ENCODE measurements at regions not wholly inside any gene's neighbourhood (a gene's known extent, or its start where the extent isn't known, plus 50 kb on each side); places are given as distances from the start of the nearest gene placed in this dataset.
"Not testable (repeated sequence)": the region's sequence is repeated elsewhere in the genome, so short reads cannot be mapped to it uniquely, and the experiment has no call there.

DNA sequence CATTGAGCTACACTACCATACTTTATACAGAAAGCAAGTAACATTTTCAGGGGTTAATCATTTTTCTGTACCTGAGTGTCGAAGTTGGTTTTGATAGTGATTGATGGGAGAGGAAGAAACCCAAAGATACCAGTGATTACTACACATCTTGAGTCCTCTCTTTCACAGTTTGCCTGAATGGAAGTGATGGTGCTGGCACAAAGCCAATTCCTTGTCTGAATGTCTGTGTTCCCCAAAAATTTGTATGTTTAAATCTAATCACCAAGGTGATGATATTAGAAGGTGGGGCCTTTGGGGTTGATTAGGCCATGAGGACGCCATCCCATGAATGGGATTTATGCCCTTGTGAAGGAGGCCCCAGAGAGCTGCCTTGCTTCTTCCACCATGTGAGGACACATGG is 696.9 kb upstream of the ANKRD30A start:
- Mint-ChIP-seq H3K36me3 (ENCODE audit: insufficient read depth) (no peaks in the 10 kb centered on the region), H3K9me3 (peaks cover 17% of the 10 kb centered on the region), H3K4me3 (no peak overlapping the region), H3K27me3 (ENCODE audit: low read depth) (no peaks in the 10 kb centered on the region), H3K4me1 (ENCODE audit: low read depth) (no peaks in the 10 kb centered on the region)
- ATAC-seq (no peak), DNase-seq (no peak)

DNA sequence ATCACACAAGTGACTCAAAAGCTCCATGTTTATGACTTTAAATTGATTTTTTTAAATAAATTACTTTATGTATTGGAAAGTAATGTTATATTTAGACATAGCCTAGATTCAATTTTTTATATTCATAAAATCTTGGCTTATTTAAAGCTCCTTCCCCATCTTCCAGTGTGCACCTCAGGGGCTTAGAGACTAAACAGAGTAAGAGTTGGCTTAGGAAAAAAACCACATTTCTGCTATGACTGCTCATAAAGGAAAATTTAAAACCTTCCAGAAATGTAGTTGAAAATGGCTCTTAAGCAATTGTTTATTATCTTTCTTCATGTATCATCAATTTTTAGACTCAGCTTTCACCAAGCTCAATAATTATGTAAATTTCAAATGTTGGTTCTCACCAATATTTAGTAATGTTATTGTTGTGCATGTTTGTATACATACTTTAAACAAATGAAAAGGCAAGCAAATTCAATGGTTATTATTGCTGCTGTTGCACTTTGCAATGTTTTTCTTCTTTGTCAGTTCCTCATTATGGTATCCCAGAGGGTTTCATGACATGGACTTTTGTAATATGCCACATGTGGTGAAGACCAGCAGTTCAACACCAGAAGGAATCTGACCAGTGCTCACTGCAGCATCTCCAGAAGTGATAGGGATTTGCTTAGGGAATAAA is 700.1 kb upstream of the ANKRD30A start:
- DNase-seq (no peak), ATAC-seq (no peak)
- Mint-ChIP-seq H3K27me3 (ENCODE audit: low read depth) (no peaks in the 10 kb centered on the region), H3K4me1 (ENCODE audit: low read depth) (no peaks in the 10 kb centered on the region), H3K9me3 (peaks cover 17% of the 10 kb centered on the region), H3K4me3 (no peak overlapping the region), H3K36me3 (ENCODE audit: insufficient read depth) (no peaks in the 10 kb centered on the region)

DNA sequence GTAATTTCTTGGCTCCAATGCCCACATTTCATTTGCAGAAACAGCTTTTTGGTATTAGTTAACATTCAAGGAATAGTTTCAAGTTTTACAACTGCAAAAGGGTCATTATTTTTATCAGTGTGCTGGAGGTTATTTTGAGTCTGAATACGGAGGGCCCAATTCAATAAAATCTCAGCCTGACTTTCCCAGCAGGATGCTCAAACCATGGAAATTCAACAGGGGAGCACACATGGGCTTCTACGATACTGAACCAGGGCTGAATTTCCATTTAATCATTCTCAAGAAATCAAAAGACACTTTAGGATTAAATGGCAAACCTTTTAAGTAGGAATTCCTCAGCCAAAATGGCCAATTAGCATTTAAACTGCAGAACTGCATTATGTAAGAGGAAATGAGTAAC is 700.9 kb upstream of the ANKRD30A start:
- Mint-ChIP-seq H3K9me3 (peaks cover 11% of the 10 kb centered on the region), H3K4me1 (ENCODE audit: low read depth) (no peaks in the 10 kb centered on the region), H3K4me3 (no peak overlapping the region), H3K36me3 (ENCODE audit: insufficient read depth) (no peaks in the 10 kb centered on the region), H3K27me3 (ENCODE audit: low read depth) (no peaks in the 10 kb centered on the region)
- ATAC-seq = no peak
- DNase-seq = no peak

DNA sequence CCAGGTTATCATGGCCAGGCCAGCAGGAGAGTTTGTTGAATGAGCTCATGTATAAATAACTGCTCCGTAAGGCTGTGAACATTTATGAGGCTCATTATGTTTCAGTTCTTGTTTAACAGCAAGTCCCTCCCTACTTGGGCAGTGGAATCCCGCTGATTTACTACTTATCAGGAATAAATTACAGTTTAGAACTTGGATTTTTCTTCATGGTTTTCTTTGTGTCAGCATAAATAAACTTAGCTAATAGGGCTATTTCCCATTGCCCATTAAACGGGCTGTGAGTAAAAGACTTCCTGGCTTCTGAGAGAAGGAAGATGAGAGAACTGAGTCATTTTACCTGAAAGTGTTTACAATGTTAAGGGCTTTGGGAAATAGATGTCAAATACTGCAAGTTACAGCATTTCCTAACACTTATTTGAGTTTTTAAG is 701.6 kb upstream of the ANKRD30A start:
- DNase-seq = no peak
- ATAC-seq = no peak
- Mint-ChIP-seq H3K27me3 (ENCODE audit: low read depth) (no peaks in the 10 kb centered on the region), H3K9me3 (peaks cover 7% of the 10 kb centered on the region), H3K4me3 (no peak overlapping the region), H3K36me3 (ENCODE audit: insufficient read depth) (no peaks in the 10 kb centered on the region), H3K4me1 (ENCODE audit: low read depth) (no peaks in the 10 kb centered on the region)

DNA sequence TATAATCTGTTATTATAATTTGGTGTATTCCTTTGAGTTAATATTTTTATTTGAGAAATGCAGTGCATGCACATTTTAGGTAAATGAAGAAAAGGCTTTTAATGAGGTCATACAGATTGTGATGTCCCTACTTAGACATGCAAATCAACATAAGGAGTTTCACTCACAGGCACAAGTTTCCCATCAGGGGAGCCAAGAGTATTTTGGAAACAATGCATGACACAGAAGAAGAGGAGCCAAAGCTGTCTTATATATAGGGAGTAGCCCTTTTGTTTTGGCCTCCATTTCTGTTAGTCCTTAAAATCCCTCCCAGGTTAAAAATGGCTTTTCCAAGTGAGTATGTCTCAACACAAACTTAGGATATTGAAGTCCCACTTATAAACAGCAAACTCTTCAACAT is 703.4 kb upstream of the ANKRD30A start:
- Mint-ChIP-seq H3K27me3 (ENCODE audit: low read depth) (no peaks in the 10 kb centered on the region), H3K4me3 (no peak overlapping the region), H3K4me1 (ENCODE audit: low read depth) (no peaks in the 10 kb centered on the region), H3K36me3 (ENCODE audit: insufficient read depth) (no peaks in the 10 kb centered on the region), H3K9me3 (peaks cover 17% of the 10 kb centered on the region)
- ATAC-seq = no peak
- DNase-seq = no peak

DNA sequence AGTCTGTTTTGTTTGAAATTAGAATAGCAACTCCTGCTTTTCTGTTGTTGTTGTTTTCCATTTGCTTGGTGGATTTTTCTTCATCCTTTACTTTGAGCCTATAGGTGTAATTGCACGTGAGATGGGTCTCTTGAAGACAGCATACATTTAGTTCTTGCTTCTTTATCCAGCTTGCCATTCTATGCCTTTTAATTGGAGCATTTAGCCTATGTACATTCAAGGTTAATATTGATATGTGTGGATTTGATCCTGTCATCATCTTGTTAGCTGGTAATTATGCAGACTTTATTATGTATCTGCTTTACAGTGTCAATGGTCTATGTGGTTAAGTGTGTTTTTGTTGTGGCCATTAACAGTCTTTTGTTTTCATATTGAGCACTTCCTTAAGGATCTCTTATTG is 708.9 kb upstream of the ANKRD30A start:
- DNase-seq (no peak), ATAC-seq (no peak)
- H3K27me3 Mint-ChIP-seq (ENCODE audit: low read depth) = no peaks in the 10 kb centered on the region
- no peaks in the 10 kb centered on the region for H3K4me1 Mint-ChIP-seq (ENCODE audit: low read depth)
- H3K36me3 Mint-ChIP-seq (ENCODE audit: insufficient read depth) = no peaks in the 10 kb centered on the region
- H3K4me3 Mint-ChIP-seq = no peak overlapping the region
- H3K9me3 Mint-ChIP-seq = peaks cover 30% of the 10 kb centered on the region

DNA sequence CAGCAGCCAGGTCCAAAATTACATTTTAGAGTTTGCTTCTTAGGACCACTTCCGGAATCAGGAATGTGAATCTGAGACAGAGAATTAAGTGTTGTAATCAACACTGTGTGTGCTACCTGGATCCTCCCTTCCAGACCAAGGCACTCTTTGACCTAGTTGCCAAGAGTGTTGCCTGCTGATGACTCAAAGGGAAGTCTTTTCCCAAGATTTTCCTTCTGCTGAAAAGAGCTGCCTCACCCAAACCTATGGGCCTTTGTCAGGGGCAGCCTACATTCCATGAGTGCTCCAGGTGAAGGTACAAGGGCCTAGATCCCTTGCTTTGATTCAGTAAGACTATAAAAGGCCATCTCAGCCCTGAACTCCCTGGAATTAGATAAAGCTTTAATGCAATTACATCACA is 712.5 kb upstream of the ANKRD30A start:
- H3K27me3 Mint-ChIP-seq (ENCODE audit: low read depth) = no peaks in the 10 kb centered on the region
- no peak overlapping the region for H3K4me3 Mint-ChIP-seq
- DNase-seq (no peak), ATAC-seq (no peak)
- peaks cover 31% of the 10 kb centered on the region for H3K9me3 Mint-ChIP-seq
- no peaks in the 10 kb centered on the region for H3K36me3 Mint-ChIP-seq (ENCODE audit: insufficient read depth)
- H3K4me1 Mint-ChIP-seq (ENCODE audit: low read depth) = no peaks in the 10 kb centered on the region

DNA sequence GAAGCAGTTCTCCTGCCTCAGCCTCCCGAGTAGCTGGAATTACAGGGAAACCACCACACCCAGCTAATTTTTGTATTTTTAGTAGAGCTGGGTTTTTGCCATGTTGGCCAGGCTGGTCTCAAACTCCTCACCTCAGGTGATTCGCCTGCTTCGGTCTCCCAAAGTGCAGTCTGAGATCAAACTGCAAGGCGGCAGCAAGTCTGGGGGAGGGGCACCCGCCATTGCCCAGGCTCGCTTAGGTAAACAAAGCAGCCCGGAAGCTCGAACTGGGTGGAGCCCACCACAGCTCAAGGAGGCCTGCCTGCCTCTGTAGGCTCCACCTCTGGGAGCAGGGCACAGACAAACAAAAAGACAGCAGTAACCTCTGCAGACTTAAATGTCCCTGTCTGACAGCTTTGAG is 725.2 kb upstream of the ANKRD30A start:
- not testable (repeated sequence) for H3K36me3 Mint-ChIP-seq (ENCODE audit: insufficient read depth)

DNA sequence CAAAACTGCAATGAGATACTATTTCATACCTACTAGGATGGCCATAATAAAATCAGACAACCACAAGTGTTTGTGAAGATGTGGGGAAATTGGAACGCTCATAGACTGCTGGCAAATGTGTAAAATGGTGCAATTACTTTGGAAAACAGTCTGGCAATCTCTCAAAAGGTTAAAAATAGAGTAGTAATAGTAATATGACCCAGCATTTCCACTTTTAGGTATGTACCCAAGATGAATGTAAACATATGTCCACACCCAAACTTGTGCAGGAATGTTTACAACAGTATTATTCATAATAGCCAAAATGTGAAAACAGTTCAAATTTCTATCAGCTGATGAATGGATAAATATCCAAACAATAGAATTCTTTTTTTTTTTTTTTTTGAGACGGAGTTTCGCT is 731.6 kb upstream of the ANKRD30A start:
- H3K36me3 Mint-ChIP-seq (ENCODE audit: insufficient read depth) = no peaks in the 10 kb centered on the region
- no peaks in the 10 kb centered on the region for H3K27me3 Mint-ChIP-seq (ENCODE audit: low read depth)
- peaks cover 21% of the 10 kb centered on the region for H3K9me3 Mint-ChIP-seq
- no peaks in the 10 kb centered on the region for H3K4me1 Mint-ChIP-seq (ENCODE audit: low read depth)
- ATAC-seq = no peak
- H3K4me3 Mint-ChIP-seq = no peak overlapping the region
- no peak for DNase-seq

More for the DNA sequence above, 725.2 kb upstream of the ANKRD30A start:
- not testable (repeated sequence) for DNase-seq; H3K4me3 Mint-ChIP-seq; ATAC-seq; H3K4me1 Mint-ChIP-seq (ENCODE audit: low read depth); H3K27me3 Mint-ChIP-seq (ENCODE audit: low read depth)
- H3K9me3 Mint-ChIP-seq = peaks cover 14% of the 10 kb centered on the region

DNA sequence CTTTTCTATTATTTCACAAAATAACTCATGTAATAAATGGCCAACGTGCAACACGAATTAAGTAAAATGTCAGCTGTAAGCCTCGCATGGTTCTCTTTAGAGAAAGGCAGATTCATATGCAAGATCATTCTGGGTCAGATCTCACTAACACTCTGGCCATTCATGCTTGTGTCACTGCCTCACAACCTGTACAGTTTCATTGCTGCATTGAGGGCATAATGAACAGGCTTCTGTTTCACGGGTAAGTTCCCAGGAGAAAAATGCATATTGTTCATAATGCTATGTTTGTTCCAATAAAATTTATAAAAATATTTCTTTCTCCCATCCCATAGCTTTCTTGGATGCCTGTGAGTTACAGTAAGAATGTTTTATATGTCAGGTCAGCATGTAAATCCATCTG is 734.0 kb upstream of the ANKRD30A start:
- H3K4me3 Mint-ChIP-seq = no peak overlapping the region
- H3K4me1 Mint-ChIP-seq (ENCODE audit: low read depth) = no peaks in the 10 kb centered on the region
- peaks cover 15% of the 10 kb centered on the region for H3K9me3 Mint-ChIP-seq
- no peaks in the 10 kb centered on the region for H3K27me3 Mint-ChIP-seq (ENCODE audit: low read depth)
- H3K36me3 Mint-ChIP-seq (ENCODE audit: insufficient read depth) = no peaks in the 10 kb centered on the region
- DNase-seq (no peak), ATAC-seq (no peak)

DNA sequence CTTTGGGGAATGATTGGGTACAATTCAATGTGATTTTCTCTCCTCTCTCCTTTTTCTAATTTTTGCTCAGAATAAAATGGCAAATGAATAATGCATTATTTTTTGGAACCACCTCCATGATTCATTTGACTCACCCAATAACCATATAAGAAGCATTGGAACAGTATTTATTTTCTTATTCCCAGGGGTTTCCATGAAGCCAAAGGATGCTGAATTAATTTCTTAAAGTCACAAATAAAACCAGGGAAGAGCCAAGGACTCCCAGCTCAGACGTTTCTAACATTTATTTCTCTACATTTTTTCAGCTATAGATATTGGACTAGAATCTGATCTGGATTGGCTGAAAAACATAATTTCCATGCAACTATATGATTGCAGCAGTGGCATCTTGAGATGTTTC is 735.2 kb upstream of the ANKRD30A start:
- Mint-ChIP-seq H3K27me3 (ENCODE audit: low read depth) (no peaks in the 10 kb centered on the region), H3K36me3 (ENCODE audit: insufficient read depth) (no peaks in the 10 kb centered on the region)
- no peak for ATAC-seq

DNA sequence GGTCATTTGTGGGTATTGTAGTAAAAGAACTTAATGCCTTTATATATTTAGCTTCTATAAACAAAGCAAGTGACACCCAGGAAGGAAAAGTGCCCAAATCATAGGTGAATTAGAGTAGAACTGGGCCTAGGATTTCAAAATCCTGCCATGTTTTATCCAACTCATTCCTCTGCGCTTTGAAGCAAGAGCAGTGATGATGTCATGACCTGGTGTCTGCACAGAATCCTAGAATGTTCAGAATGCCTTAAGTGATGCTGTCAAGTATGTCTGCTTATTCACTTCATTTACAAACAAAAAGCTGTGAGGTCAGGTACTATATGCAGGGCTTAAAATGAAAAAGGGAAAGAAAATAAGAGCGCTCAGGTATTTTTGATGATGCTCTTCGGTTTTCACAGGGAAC is 737.2 kb upstream of the ANKRD30A start:
- ATAC-seq = no peak
- no peaks in the 10 kb centered on the region for H3K4me1 Mint-ChIP-seq (ENCODE audit: low read depth)
- H3K4me3 Mint-ChIP-seq = no peak overlapping the region
- H3K36me3 Mint-ChIP-seq (ENCODE audit: insufficient read depth) = no peaks in the 10 kb centered on the region
- no peaks in the 10 kb centered on the region for H3K27me3 Mint-ChIP-seq (ENCODE audit: low read depth)
- no peak for DNase-seq
- peaks cover 8% of the 10 kb centered on the region for H3K9me3 Mint-ChIP-seq

More for the DNA sequence above, 735.2 kb upstream of the ANKRD30A start:
- Mint-ChIP-seq H3K4me3 (no peak overlapping the region), H3K9me3 (peaks cover 14% of the 10 kb centered on the region), H3K4me1 (ENCODE audit: low read depth) (no peaks in the 10 kb centered on the region)
- no peak for DNase-seq

DNA sequence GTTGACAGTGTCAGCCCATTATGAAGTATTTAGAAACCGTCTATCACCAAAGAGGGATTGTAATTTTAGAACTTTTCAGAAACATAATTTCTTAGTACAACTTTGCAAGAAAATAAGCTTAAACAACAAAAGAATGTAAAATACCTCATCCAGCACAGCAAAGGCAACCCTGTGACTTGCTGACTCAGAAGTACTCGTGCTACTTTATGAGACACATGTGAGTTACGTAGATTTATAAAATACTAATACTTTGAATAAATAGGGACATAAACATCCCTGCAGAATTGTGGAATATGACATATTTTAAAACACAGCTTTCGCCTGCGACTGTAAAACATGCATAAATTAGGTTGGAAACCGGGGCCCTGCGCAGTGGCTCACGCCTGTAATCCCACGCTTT is 739.7 kb upstream of the ANKRD30A start:
- ATAC-seq = no peak
- DNase-seq = no peak
- no peak overlapping the region for H3K4me3 Mint-ChIP-seq
- H3K9me3 Mint-ChIP-seq = peaks cover 7% of the 10 kb centered on the region
- H3K4me1 Mint-ChIP-seq (ENCODE audit: low read depth) = no peaks in the 10 kb centered on the region
- H3K27me3 Mint-ChIP-seq (ENCODE audit: low read depth) = no peaks in the 10 kb centered on the region
- H3K36me3 Mint-ChIP-seq (ENCODE audit: insufficient read depth) = no peaks in the 10 kb centered on the region

DNA sequence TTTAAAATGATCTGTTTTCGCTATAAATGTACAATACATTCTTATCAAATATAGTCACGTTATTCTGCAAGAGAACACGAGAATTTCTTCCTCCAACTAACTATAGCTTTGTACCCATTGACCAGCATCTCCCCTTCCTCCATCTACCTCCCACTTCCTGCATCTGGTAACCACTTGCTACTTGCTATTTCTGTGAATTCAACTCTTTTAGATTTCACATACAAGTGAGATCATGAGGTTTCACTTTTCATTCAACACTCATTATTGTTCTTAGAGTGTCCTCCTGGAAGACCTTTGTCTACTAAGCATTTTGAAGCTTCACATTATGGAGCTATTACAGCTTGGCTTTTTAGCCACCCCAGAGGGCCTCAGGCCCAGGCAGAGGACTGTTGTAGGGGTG is 741.3 kb upstream of the FZD8 start:
- Mint-ChIP-seq H3K27me3 (ENCODE audit: low read depth) (no peaks in the 10 kb centered on the region), H3K4me3 (no peak overlapping the region), H3K9me3 (peaks cover 7% of the 10 kb centered on the region), H3K4me1 (ENCODE audit: low read depth) (no peaks in the 10 kb centered on the region), H3K36me3 (ENCODE audit: insufficient read depth) (no peaks in the 10 kb centered on the region)
- ATAC-seq (no peak), DNase-seq (no peak)

DNA sequence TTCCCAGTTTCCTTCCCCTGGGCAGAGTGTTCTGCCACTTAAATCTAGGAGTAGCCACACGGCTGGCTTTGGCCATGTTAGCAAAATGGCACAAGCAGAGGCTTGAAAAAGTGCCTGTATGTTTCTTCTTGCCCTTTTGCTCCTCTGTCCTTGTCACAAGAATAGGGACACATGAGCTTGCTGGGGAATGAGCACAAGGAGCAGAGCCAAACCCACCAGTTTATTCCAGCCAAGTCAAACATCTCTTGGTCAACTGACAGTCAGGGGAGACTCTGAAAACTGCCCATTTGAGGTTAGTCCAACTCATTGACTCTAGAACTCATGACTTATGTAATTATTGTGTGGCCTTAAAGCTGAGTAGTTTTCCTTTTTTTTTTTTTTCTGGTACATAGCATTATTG is 739.7 kb upstream of the FZD8 start:
- Mint-ChIP-seq H3K4me1 (ENCODE audit: low read depth) (no peaks in the 10 kb centered on the region), H3K27me3 (ENCODE audit: low read depth) (no peaks in the 10 kb centered on the region), H3K36me3 (ENCODE audit: insufficient read depth) (no peaks in the 10 kb centered on the region), H3K4me3 (no peak overlapping the region), H3K9me3 (peaks cover 11% of the 10 kb centered on the region)
- no peak for DNase-seq
- ATAC-seq = no peak

DNA sequence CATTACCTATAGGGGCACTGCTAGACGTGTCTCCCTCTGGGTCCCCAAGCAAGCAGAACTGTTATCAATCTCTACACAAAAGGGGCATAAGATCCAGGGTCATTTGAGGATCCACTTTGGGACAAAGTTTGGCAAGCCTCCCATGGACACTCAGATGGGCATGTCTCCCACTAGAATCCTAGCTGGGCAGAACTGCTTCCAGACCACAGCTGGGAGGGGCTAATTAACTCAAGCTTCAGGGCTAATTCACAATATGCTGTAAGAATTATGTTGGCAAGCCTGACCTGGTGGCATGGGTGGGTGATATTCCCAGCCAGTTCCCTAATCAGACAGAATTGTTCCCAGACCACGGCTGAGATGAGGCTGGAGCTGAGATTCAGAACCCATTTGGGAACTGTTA is 738.4 kb upstream of the FZD8 start:
- no peak overlapping the region for H3K4me3 Mint-ChIP-seq
- DNase-seq (no peak), ATAC-seq (no peak)
- H3K36me3 Mint-ChIP-seq (ENCODE audit: insufficient read depth) = no peaks in the 10 kb centered on the region
- no peaks in the 10 kb centered on the region for H3K27me3 Mint-ChIP-seq (ENCODE audit: low read depth)
- peaks cover 11% of the 10 kb centered on the region for H3K9me3 Mint-ChIP-seq
- no peaks in the 10 kb centered on the region for H3K4me1 Mint-ChIP-seq (ENCODE audit: low read depth)
